ENCODE measurements at regions not wholly inside any gene's neighbourhood (a gene's known extent, or its start where the extent isn't known, plus 50 kb on each side); places are given as distances from the start of the nearest gene placed in this dataset.

- H3K27ac ChIP-seq = no peak overlapping the region
- TF ChIP-seq ZFX (IDR thresholded peaks at IDR 0.05) (no peak), CTCF (conservative IDR thresholded peaks at IDR 0.05) (no peak)
Observed at GRCh38 chr9:119959846-119960545, 590.8 kb upstream of the BRINP1 start.

GRCh38 chr9:119956111-119956510 is 586.9 kb upstream of the BRINP1 start:
- H3K27ac ChIP-seq = no peak overlapping the region
- TF ChIP-seq CTCF (conservative IDR thresholded peaks at IDR 0.05) = no peak

GRCh38 chr9:119955276-119955675 is 586.0 kb upstream of the BRINP1 start:
- TF ChIP-seq ZFX (IDR thresholded peaks at IDR 0.05) = no peak
- no peak for TF ChIP-seq CTCF (conservative IDR thresholded peaks at IDR 0.05)
- no peak overlapping the region for H3K27ac ChIP-seq

GRCh38 chr9:119951591-119951990 is 582.4 kb upstream of the BRINP1 start:
- H3K27ac ChIP-seq = no peak overlapping the region
- TF ChIP-seq CTCF (conservative IDR thresholded peaks at IDR 0.05) (no peak), ZFX (IDR thresholded peaks at IDR 0.05) (no peak)

- TF ChIP-seq ZFX (IDR thresholded peaks at IDR 0.05) (no peak), CTCF (conservative IDR thresholded peaks at IDR 0.05) (no peak)
- H3K27ac ChIP-seq = no peak overlapping the region
Observed at GRCh38 chr9:119951090-119951489, 581.9 kb upstream of the BRINP1 start.

GRCh38 chr9:119945686-119946085 is 576.5 kb upstream of the BRINP1 start:
- TF ChIP-seq CTCF (conservative IDR thresholded peaks at IDR 0.05) = no peak
- TF ChIP-seq ZFX (IDR thresholded peaks at IDR 0.05) = no peak
- H3K27ac ChIP-seq = no peak overlapping the region

- TF ChIP-seq CTCF (conservative IDR thresholded peaks at IDR 0.05) (no peak), ZFX (IDR thresholded peaks at IDR 0.05) (no peak)
- H3K27ac ChIP-seq = no peak overlapping the region
Observed at GRCh38 chr9:119941091-119941490, 571.9 kb upstream of the BRINP1 start.
